ENCODE measurements at regions not wholly inside any gene's neighbourhood (a gene's known extent, or its start where the extent isn't known, plus 50 kb on each side); places are given as distances from the start of the nearest gene placed in this dataset.

DNA sequence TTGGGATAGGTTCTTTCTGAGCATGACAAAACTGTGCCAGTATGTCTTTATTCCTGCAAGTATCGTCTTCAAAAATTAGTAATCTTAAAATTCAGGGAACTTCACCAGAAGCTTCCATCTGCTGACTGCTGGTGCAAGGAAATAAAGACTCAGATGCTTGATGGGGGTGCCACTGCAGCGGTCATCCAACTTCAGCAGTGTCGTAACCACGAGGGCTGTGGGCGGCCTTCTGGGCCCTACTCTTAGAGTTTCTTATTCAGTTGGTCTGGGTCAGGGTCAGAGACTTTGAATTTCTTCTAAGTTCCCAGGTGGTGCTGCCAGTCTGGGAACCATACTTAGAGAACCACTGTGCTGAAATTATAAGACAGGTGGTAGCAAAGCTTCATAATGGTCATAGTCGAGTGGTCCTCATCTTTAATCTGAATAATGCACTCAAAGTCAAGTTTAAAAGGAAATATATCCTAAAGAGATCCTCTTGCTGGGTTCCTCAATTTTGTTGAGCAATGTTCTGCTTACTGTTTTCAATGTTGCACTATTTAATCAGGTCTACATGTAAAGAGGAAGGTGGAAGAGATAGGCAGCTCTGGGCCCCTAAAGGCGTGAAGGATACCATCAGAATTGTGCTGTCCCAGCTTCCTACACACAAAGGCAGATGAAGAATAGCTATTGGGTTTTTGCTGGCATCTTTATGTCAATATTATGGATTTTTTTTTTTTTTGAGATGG, 165.4 kb upstream of the GMDS start:
- no peaks in the 10 kb centered on the region for H3K79me2 ChIP-seq
- H3K9me3 ChIP-seq (ENCODE audit: control insufficient read depth, low read length) = no peaks in the 10 kb centered on the region
- H2AFZ ChIP-seq = no peak overlapping the region
- no peak overlapping the region for H3K4me3 ChIP-seq (ENCODE audit: low read depth, low read length)
- TF ChIP-seq, protein P1, sequence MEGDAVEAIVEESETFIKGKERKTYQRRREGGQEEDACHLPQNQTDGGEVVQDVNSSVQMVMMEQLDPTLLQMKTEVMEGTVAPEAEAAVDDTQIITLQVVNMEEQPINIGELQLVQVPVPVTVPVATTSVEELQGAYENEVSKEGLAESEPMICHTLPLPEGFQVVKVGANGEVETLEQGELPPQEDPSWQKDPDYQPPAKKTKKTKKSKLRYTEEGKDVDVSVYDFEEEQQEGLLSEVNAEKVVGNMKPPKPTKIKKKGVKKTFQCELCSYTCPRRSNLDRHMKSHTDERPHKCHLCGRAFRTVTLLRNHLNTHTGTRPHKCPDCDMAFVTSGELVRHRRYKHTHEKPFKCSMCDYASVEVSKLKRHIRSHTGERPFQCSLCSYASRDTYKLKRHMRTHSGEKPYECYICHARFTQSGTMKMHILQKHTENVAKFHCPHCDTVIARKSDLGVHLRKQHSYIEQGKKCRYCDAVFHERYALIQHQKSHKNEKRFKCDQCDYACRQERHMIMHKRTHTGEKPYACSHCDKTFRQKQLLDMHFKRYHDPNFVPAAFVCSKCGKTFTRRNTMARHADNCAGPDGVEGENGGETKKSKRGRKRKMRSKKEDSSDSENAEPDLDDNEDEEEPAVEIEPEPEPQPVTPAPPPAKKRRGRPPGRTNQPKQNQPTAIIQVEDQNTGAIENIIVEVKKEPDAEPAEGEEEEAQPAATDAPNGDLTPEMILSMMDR (IDR thresholded peaks at IDR 0.05) = no peak
- H3K36me3 ChIP-seq (ENCODE audit: control insufficient read depth, insufficient read depth, low read length) = no peaks in the 10 kb centered on the region
- no peak overlapping the region for H3K9ac ChIP-seq
- no peaks in the 10 kb centered on the region for H3K27me3 ChIP-seq (ENCODE audit: control insufficient read depth, insufficient read depth, low read length)
- H3K4me2 ChIP-seq (ENCODE audit: low read length) = no peak overlapping the region
- no peak overlapping the region for H3K27ac ChIP-seq
- H3K4me1 ChIP-seq = no peaks in the 10 kb centered on the region

DNA sequence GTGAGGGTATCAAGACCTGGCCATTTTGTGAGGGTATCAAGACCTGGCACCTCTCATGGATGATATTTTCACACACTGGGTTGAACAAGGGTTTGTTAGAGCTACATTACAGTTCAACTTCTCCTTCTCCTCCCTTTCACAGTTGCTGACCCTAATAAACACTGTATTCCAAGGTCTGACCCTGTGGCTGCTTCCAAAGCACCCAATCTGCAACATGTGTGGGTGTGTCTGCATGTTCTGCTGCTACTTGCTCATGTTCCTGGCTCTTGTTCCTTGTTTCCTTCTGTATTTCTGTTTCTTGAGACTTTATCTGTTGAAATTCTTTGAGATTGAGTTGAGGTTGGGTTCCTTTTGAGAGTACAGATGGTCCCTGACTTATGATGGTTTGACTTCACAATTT, 162.1 kb upstream of the GMDS start:
- Histone ChIP-seq H3K4me3 (ENCODE audit: low read depth, low read length) (no peak overlapping the region), H3K9ac (no peak overlapping the region), H3K4me1 (no peaks in the 10 kb centered on the region), H2AFZ (no peak overlapping the region), H3K79me2 (no peaks in the 10 kb centered on the region), H3K4me2 (ENCODE audit: low read length) (no peak overlapping the region), H3K36me3 (ENCODE audit: control insufficient read depth, insufficient read depth, low read length) (no peaks in the 10 kb centered on the region), H3K27me3 (ENCODE audit: control insufficient read depth, insufficient read depth, low read length) (no peaks in the 10 kb centered on the region), H3K9me3 (ENCODE audit: control insufficient read depth, low read length) (no peaks in the 10 kb centered on the region), H3K27ac (no peak overlapping the region)
- TF ChIP-seq, protein P1 (IDR thresholded peaks at IDR 0.05) = no peak

DNA sequence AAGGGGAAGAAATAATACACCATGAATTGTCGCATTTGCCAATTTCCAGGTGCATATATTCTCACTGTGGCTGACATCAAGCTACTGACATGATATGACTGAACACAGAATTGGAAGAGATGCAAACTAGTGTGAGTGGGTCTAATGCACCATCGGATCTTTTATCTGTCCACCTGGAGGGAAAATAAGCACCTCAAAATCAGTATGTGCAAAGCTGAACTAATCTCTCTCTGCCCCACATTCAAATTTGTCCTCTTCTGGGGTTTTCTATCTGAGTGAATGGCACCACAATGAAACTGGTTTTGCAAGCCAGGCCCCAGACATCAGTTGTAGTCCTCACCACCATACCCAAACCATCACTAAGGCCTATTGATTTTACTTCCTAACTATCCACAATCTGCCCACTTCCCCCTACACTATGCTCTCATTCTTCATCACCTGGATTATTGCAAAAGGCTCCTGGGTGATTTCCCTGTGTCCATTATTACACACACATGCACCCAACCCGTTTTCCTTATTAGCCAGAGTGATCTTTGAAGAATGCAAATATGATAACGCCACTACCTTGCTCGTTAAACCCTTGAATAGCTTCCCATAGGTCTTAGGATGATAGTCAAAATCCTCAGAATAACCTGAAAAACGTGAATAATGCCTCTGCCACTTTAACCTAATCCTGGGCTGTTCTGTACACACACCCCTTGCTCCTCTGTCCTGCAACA, 159.0 kb upstream of the GMDS start:
- H3K4me1 ChIP-seq = no peaks in the 10 kb centered on the region

DNA sequence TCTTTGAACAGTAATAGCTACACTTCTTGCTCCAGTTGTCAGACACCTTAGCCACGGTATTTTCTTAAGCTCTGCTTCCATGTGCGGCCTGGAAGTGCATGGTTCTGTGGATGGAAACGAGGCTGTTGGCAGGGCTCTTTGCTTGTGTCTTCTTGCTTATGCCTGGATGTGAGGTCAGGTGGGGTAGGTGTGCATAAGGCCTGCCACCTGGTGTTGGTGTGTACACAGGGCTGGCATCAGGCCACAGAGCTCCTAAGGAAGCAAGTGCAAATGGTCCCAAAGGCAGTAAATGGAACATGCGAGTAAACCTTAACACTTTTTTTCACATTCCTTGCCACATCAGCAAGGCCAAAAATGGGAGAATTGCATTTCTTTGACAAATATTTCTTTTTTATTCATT, 158.1 kb upstream of the GMDS start:
- Histone ChIP-seq H3K4me3 (ENCODE audit: low read depth, low read length) (no peak overlapping the region), H3K36me3 (ENCODE audit: control insufficient read depth, insufficient read depth, low read length) (no peaks in the 10 kb centered on the region), H3K9me3 (ENCODE audit: control insufficient read depth, low read length) (no peaks in the 10 kb centered on the region), H2AFZ (no peak overlapping the region), H3K27ac (no peak overlapping the region), H3K4me1 (no peaks in the 10 kb centered on the region), H3K79me2 (no peaks in the 10 kb centered on the region), H3K4me2 (ENCODE audit: low read length) (no peak overlapping the region), H3K27me3 (ENCODE audit: control insufficient read depth, insufficient read depth, low read length) (no peaks in the 10 kb centered on the region), H3K9ac (no peak overlapping the region)
- TF ChIP-seq, protein P1 (IDR thresholded peaks at IDR 0.05) = no peak

More for the DNA sequence above, 159.0 kb upstream of the GMDS start:
- Histone ChIP-seq H3K36me3 (ENCODE audit: control insufficient read depth, insufficient read depth, low read length) (no peaks in the 10 kb centered on the region), H3K4me3 (ENCODE audit: low read depth, low read length) (no peak overlapping the region), H3K27me3 (ENCODE audit: control insufficient read depth, insufficient read depth, low read length) (no peaks in the 10 kb centered on the region), H3K9ac (no peak overlapping the region), H3K4me2 (ENCODE audit: low read length) (no peak overlapping the region), H2AFZ (no peak overlapping the region), H3K79me2 (no peaks in the 10 kb centered on the region), H3K27ac (no peak overlapping the region), H3K9me3 (ENCODE audit: control insufficient read depth, low read length) (no peaks in the 10 kb centered on the region)
- TF ChIP-seq, protein P1 (IDR thresholded peaks at IDR 0.05) = no peak

Data from parathyroid adenoma (tissue), 2 donors.